Stimulated activated CD4-positive, alpha-beta T cell treated with anti-CD3 and anti-CD28 coated beads, Interleukin-15, amount 100 ng/mL, for 1 hour (primary cell): ENCODE measurements at regions not wholly inside any gene's neighbourhood (a gene's known extent, or its start where the extent isn't known, plus 50 kb on each side); places are given as distances from the start of the nearest gene placed in this dataset.

Experiments used
- DNase-seq, 2 donors: peaks; one replicate each; pipeline ENCODE4 v3.0.0-alpha.2; 2020; ENCODE audit warnings: low read depth in 1 of 2, low spot score in 1 of 2

- no peak for DNase-seq
Measured at GRCh38 chr2:220991972-220992371, 580.1 kb downstream of the EPHA4 start.

- no peak for DNase-seq
Measured at GRCh38 chr2:220994846-220995245, 577.3 kb downstream of the EPHA4 start.

GRCh38 chr2:220995581-220995980 is 576.5 kb downstream of the EPHA4 start:
- DNase-seq = no peak

GRCh38 chr2:220998156-220998555 is 573.9 kb downstream of the EPHA4 start:
- DNase-seq = no peak

GRCh38 chr2:220999356-220999755 is 572.7 kb downstream of the EPHA4 start:
- DNase-seq = no peak

- no peak for DNase-seq
Measured at GRCh38 chr2:221001381-221001801, 570.7 kb downstream of the EPHA4 start.

GRCh38 chr2:221002101-221002685 is 569.9 kb downstream of the EPHA4 start:
- no peak for DNase-seq

- no peak for DNase-seq
Measured at GRCh38 chr2:221005338-221005737, 566.8 kb downstream of the EPHA4 start.

- DNase-seq = no peak
Measured at GRCh38 chr2:221006084-221006483, 566.0 kb downstream of the EPHA4 start.

GRCh38 chr2:221016551-221016950 is 555.6 kb downstream of the EPHA4 start:
- no peak for DNase-seq

GRCh38 chr2:221018262-221018661 is 553.8 kb downstream of the EPHA4 start:
- no peak for DNase-seq

- no peak for DNase-seq
Measured at GRCh38 chr2:221019668-221020067, 552.4 kb downstream of the EPHA4 start.

- DNase-seq = no peak
Measured at GRCh38 chr2:221022554-221022953, 549.5 kb downstream of the EPHA4 start.

- no peak for DNase-seq
Measured at GRCh38 chr2:221025398-221025797, 546.7 kb downstream of the EPHA4 start.

GRCh38 chr2:221034026-221034701 is 537.9 kb downstream of the EPHA4 start:
- DNase-seq = no peak

- DNase-seq = no peak
Measured at GRCh38 chr2:221034973-221035372, 537.1 kb downstream of the EPHA4 start.

- no peak for DNase-seq
Measured at GRCh38 chr2:221042926-221043325, 529.2 kb downstream of the EPHA4 start.

- DNase-seq = no peak
Measured at GRCh38 chr2:221044781-221045180, 527.3 kb downstream of the EPHA4 start.

GRCh38 chr2:221050020-221050795 is 521.9 kb downstream of the EPHA4 start:
- DNase-seq = no peak

GRCh38 chr2:221051162-221051561 is 520.9 kb downstream of the EPHA4 start:
- DNase-seq = no peak

GRCh38 chr2:221060376-221060775 is 511.7 kb downstream of the EPHA4 start:
- no peak for DNase-seq

GRCh38 chr2:221063568-221063967 is 508.5 kb downstream of the EPHA4 start:
- DNase-seq = no peak
